DND-41 (cell line): ENCODE measurements at regions not wholly inside any gene's neighbourhood (a gene's known extent, or its start where the extent isn't known, plus 50 kb on each side); places are given as distances from the start of the nearest gene placed in this dataset.
"Not testable (repeated sequence)": the region's sequence is repeated elsewhere in the genome, so short reads cannot be mapped to it uniquely, and the experiment has no call there.

Experiments used
- CTCF ChIP-seq: IDR thresholded peaks from 2 replicates; pipeline ENCODE4 v1.5.1; 2012; ENCODE audit warnings: borderline replicate concordance, low read length, moderate library complexity, mild to moderate bottlenecking; ENCODE audit not compliant: poor library complexity, severe bottlenecking; ENCODE audit errors: extremely low read depth
- EZH2 ChIP-seq: IDR thresholded peaks from 3 replicates; pipeline ENCODE4 v1.6.1; 2012; ENCODE audit warnings: borderline replicate concordance, low read depth, mild to moderate bottlenecking, moderate library complexity, low read length, inconsistent platforms; ENCODE audit not compliant: severe bottlenecking

- TF ChIP-seq CTCF, EZH2: not testable (repeated sequence)
Measured at GRCh38 chr10:46210427-46210826, 76.4 kb upstream of the ANTXRL start.
